Middle frontal gyrus (tissue), 1 donor: ENCODE measurements at regions not wholly inside any gene's neighbourhood (a gene's known extent, or its start where the extent isn't known, plus 50 kb on each side); places are given as distances from the start of the nearest gene placed in this dataset.
A peak's percentile ranks its signal among the peaks of the same experiment; 100 is the strongest.

Experiments used
- DNase-seq: peaks from one replicate; pipeline ENCODE4 v3.0.0-alpha.2; 2015; ENCODE audit warnings: low spot score; ENCODE audit errors: extremely low spot score

- peak; percentile 37 for DNase-seq
Measured at GRCh38 chr12:32947206-32948067, 50.9 kb upstream of the PKP2 start.

- no peak for DNase-seq
Measured at GRCh38 chr12:32946504-32947131, 50.0 kb upstream of the PKP2 start.
